RWPE2 (cell line): ENCODE measurements at regions not wholly inside any gene's neighbourhood (a gene's known extent, or its start where the extent isn't known, plus 50 kb on each side); places are given as distances from the start of the nearest gene placed in this dataset.

Source experiments
- ATAC-seq: fragments of 200-7000 bp; cut with Tn5 transposase; 3 replicates; pipeline ENCODE4 v1.9.1; 2021; ENCODE audit warnings: low read depth
- DNase-seq: peaks from one replicate; pipeline ENCODE4 v3.0.0-alpha.2; 2020; ENCODE audit warnings: low spot score
- H3K27ac ChIP-seq: fragments of 450-650 bp; 2 replicates; pipeline ENCODE4 v1.5.1; 2017; ENCODE audit warnings: mild to moderate bottlenecking; ENCODE audit not compliant: poor library complexity, severe bottlenecking
- H3K27me3 ChIP-seq: fragments of 250-450 bp; sonication (Bioruptor Pico); 2 replicates; pipeline ENCODE4 v1.5.1; 2021; ENCODE audit warnings: mild to moderate bottlenecking, moderate library complexity; ENCODE audit not compliant: insufficient read depth, poor library complexity, severe bottlenecking
- H3K36me3 ChIP-seq: fragments of 250-450 bp; sonication (Bioruptor Pico); 2 replicates; pipeline ENCODE4 v1.5.1; 2020; ENCODE audit warnings: low read depth, mild to moderate bottlenecking, moderate library complexity
- H3K4me1 ChIP-seq: fragments of 250-450 bp; sonication (Bioruptor Pico); 2 replicates; pipeline ENCODE4 v1.5.1; 2021; ENCODE audit warnings: mild to moderate bottlenecking, moderate library complexity; ENCODE audit not compliant: insufficient read depth, poor library complexity, severe bottlenecking
- H3K4me3 ChIP-seq: fragments of 250-450 bp; sonication (Bioruptor Pico); 2 replicates; pipeline ENCODE4 v1.5.1; 2021; ENCODE audit warnings: mild to moderate bottlenecking, moderate library complexity; ENCODE audit not compliant: severe bottlenecking
- H3K9me3 ChIP-seq: fragments of 250-450 bp; sonication (Bioruptor Pico); 2 replicates; pipeline ENCODE4 v1.5.1; 2021; ENCODE audit warnings: mild to moderate bottlenecking, moderate library complexity; ENCODE audit not compliant: severe bottlenecking
- TF ChIP-seq, protein P1 (sequence below): fragments of 450-650 bp; IDR thresholded peaks from one replicate; pipeline ENCODE4 v1.5.1; 2017; ENCODE audit warnings: mild to moderate bottlenecking, moderate library complexity; ENCODE audit not compliant: poor library complexity, severe bottlenecking

- no peaks in the 10 kb centered on the region for H3K27me3 ChIP-seq
- no peaks in the 10 kb centered on the region for H3K9me3 ChIP-seq
- H3K4me3 ChIP-seq: no peak overlapping the region
- DNase-seq (no peak), ATAC-seq (no peak)
- TF ChIP-seq, protein P1, sequence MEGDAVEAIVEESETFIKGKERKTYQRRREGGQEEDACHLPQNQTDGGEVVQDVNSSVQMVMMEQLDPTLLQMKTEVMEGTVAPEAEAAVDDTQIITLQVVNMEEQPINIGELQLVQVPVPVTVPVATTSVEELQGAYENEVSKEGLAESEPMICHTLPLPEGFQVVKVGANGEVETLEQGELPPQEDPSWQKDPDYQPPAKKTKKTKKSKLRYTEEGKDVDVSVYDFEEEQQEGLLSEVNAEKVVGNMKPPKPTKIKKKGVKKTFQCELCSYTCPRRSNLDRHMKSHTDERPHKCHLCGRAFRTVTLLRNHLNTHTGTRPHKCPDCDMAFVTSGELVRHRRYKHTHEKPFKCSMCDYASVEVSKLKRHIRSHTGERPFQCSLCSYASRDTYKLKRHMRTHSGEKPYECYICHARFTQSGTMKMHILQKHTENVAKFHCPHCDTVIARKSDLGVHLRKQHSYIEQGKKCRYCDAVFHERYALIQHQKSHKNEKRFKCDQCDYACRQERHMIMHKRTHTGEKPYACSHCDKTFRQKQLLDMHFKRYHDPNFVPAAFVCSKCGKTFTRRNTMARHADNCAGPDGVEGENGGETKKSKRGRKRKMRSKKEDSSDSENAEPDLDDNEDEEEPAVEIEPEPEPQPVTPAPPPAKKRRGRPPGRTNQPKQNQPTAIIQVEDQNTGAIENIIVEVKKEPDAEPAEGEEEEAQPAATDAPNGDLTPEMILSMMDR: no peak
- no peak overlapping the region for H3K27ac ChIP-seq
- no peaks in the 10 kb centered on the region for H3K4me1 ChIP-seq
- no peaks in the 10 kb centered on the region for H3K36me3 ChIP-seq
Observed at GRCh38 chr5:118146824-118147223, 841.5 kb downstream of the DTWD2 start.

GRCh38 chr5:118144540-118144939 lies 843.8 kb downstream of the DTWD2 start:
- DNase-seq (no peak), ATAC-seq (no peak)
- H3K9me3 ChIP-seq: no peaks in the 10 kb centered on the region
- no peaks in the 10 kb centered on the region for H3K4me1 ChIP-seq
- TF ChIP-seq, protein P1: no peak
- no peaks in the 10 kb centered on the region for H3K36me3 ChIP-seq
- H3K4me3 ChIP-seq: no peak overlapping the region
- no peak overlapping the region for H3K27ac ChIP-seq
- H3K27me3 ChIP-seq: peaks cover 3% of the 10 kb centered on the region

- no peak overlapping the region for H3K4me3 ChIP-seq
- peaks cover 3% of the 10 kb centered on the region for H3K27me3 ChIP-seq
- TF ChIP-seq, protein P1: no peak
- no peaks in the 10 kb centered on the region for H3K4me1 ChIP-seq
- ATAC-seq (no peak), DNase-seq (no peak)
- no peaks in the 10 kb centered on the region for H3K36me3 ChIP-seq
- H3K9me3 ChIP-seq: no peaks in the 10 kb centered on the region
- no peak overlapping the region for H3K27ac ChIP-seq
Observed at GRCh38 chr5:118139361-118139760, 849.0 kb downstream of the DTWD2 start.

- Histone ChIP-seq H3K4me1 (no peaks in the 10 kb centered on the region), H3K27me3 (peaks cover 7% of the 10 kb centered on the region), H3K9me3 (no peaks in the 10 kb centered on the region), H3K36me3 (no peaks in the 10 kb centered on the region), H3K27ac (no peak overlapping the region), H3K4me3 (no peak overlapping the region)
- DNase-seq (no peak), ATAC-seq (no peak)
- TF ChIP-seq, protein P1: no peak
Observed at GRCh38 chr5:118126159-118126558, 862.2 kb downstream of the DTWD2 start.

DNA sequence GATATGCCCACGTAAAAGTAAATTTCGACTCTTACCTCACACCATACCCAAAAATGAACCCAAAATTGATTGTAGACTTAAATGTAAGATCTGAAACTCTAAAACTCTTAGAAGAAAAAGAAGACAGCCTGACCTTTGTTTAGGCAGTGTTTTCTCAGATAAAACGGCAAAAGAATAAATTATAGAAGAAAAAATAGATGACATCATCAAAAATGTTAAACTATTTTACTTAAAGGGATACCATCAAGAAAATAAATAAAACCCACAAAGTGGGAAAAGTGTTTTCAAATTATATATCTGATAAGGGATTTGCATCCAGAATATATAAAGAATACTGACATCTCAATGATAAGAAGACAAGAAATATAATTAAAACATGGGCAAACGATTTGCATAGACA lies 862.7 kb downstream of the DTWD2 start:
- ATAC-seq (no peak), DNase-seq (no peak)
- TF ChIP-seq, protein P1: no peak
- Histone ChIP-seq H3K36me3 (no peaks in the 10 kb centered on the region), H3K9me3 (no peaks in the 10 kb centered on the region), H3K4me1 (no peaks in the 10 kb centered on the region), H3K27me3 (peaks cover 7% of the 10 kb centered on the region), H3K4me3 (no peak overlapping the region), H3K27ac (no peak overlapping the region)
